ENCODE measurements at regions not wholly inside any gene's neighbourhood (a gene's known extent, or its start where the extent isn't known, plus 50 kb on each side); places are given as distances from the start of the nearest gene placed in this dataset.

GRCh38 chr5:32990593-32991420, 279.7 kb downstream of the NPR3 start:
- DNase-seq: no peak

GRCh38 chr5:32991421-32991815, 280.3 kb downstream of the NPR3 start:
- no peak for DNase-seq

GRCh38 chr5:32996336-32996735, 285.2 kb downstream of the NPR3 start:
- no peak for DNase-seq

GRCh38 chr5:33008751-33009418, 297.8 kb downstream of the NPR3 start:
- no peak for DNase-seq

DNA sequence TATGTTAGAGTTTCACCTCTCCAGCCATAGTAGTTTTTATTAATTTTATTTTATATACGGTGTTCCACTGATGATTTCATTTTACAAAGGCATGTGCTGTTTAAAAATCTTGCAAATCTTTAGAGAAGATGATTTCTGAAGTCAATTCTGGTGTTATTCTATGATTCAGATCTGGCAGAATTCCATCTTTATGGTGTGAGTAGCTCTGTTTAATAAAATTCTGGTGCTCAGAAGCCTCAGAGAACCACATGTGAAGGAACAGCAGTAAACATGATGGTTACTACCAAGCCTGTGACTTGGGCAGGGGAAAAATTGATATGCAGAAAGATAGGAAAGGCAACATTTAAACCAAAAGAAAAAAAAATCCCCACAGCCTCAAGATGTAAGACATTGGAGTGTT, 299.7 kb downstream of the NPR3 start:
- no peak for DNase-seq

DNA sequence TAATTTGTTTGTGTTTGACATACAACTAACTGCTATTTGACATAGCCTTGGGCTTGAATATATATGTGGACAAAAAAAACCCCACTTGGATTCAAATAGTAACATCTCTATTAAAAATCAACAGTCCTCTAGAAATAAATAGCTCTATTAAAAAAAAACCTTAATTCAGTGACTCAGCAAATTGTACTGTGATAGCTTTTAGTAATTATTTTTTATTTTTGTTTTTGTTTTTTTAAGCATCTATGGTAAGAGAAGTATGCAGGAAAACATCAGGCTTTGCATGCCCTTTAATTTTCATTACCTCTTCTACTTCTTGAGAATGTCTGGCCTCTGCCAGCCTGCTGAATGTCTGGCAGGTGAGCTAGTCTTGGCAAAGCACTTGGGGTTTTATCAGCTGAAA, 300.7 kb downstream of the NPR3 start:
- no peak for DNase-seq

- DNase-seq: no peak
Measured at GRCh38 chr5:33023649-33024048, 312.5 kb downstream of the NPR3 start.

GRCh38 chr5:33032271-33033070, 321.4 kb downstream of the NPR3 start:
- DNase-seq: no peak

DNA sequence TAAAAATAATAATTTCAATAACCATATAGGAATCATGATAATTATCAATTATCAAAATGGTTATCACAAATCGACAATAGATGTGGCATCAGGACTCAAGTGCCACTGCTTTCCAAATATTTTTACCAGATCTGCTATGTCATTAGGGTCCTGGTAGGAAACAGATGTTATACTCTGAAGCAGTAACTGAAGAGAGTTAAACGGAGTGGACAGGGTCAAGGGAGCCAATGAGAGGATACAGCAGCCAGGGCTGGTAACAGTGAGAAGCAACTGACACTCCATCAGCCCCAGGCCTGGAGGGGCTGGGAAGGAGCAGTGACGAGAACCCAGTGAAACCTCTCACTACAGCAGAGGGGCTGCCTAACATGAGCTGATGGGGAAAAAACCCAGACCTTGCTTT, 322.4 kb downstream of the NPR3 start:
- no peak for DNase-seq

DNA sequence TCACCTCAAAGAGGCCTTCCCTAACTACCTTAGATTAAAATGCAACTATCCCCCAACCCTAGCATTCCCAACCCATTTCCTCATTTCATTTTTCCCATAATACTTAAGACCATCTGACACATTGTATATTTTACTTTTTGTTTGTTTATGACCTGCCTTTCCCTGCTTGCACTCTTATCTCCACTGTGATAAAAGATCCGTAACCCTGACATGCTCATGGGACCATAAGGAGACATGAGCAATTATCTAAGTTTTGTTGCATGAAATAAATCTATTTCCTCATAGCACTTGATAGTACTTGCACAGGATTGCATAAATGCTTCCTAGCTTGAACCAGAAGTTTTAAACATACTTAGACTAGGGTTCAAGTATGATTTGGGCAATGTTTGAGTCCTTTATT, 323.7 kb downstream of the NPR3 start:
- DNase-seq: no peak

DNA sequence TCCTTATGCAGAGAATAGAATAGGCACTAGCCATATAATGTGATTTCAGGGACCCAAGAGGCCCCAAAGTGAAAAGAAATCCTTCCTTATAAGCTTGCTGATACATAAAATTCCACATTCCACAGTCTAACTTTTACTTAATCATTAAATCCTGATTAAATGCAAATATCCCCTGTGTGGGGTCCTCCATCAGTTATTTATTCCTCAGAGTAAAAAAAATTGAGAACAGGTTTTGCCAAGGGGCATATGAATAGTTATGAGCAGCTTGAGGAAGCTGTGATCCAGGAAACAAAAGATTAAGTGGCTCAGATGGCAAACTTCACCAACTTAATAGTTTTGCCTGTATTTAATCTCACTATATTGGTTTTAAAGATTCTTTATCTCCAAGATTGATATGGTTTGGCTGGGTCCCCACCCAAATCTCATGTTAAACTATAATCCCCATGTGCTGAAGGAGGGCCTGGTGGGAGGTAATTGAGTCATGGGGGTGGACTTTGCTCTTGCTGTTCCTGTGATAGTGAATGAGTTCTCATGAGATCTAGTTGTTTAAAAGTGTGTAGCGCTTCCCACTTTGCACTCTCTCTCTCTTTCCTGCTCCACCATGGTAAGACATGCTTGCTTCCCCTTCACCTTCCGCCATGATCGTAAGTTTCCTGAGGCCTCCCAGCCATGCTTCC, 324.9 kb downstream of the NPR3 start:
- DNase-seq: no peak

GRCh38 chr5:33037076-33037475, 326.0 kb downstream of the NPR3 start:
- DNase-seq: no peak

GRCh38 chr5:33041586-33041985, 330.5 kb downstream of the NPR3 start:
- no peak for DNase-seq

- DNase-seq: no peak
Measured at GRCh38 chr5:33043343-33043997, 332.3 kb downstream of the NPR3 start.

- DNase-seq: no peak
Measured at GRCh38 chr5:33046091-33046490, 335.0 kb downstream of the NPR3 start.

GRCh38 chr5:33048315-33048714, 337.2 kb downstream of the NPR3 start:
- no peak for DNase-seq

DNA sequence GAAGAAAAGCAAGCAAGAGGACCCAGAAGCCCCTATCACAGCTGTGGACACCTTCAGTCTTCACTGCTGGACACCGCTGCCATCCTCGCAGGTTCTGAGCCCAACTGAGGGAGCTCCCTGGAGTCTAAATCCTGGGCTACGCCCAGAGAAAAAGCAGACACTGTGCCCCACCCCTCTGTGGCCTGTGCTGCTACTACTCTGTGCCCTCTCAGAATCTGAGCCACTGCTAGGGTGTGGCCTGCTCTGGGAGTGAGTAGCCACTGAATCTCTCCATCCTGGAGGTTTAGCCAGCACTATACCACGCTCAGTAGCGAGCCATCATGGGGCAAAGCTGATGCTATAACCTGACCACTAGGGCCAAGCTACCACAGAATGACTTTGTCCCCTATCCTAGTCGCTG, 338.2 kb downstream of the NPR3 start:
- no peak for DNase-seq

DNA sequence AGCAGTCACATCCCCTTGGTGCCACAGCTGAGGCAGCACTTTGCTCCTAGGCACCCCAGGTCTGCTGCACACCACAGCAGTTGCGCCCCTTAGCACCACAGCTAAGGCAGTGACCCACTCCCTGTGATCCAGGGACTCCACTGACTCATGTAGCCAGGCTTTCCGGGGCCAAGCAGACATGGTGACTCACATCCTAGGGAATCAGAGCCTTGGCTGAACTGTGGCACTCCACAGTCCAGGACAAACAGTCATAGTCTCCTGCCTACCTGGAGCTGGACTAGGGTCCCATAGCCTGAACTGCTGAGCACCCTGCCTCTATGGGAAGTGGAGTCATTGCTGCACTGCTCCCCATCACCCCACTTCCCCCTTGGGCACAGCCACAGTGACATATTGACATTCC, 338.7 kb downstream of the NPR3 start:
- DNase-seq: no peak

DNA sequence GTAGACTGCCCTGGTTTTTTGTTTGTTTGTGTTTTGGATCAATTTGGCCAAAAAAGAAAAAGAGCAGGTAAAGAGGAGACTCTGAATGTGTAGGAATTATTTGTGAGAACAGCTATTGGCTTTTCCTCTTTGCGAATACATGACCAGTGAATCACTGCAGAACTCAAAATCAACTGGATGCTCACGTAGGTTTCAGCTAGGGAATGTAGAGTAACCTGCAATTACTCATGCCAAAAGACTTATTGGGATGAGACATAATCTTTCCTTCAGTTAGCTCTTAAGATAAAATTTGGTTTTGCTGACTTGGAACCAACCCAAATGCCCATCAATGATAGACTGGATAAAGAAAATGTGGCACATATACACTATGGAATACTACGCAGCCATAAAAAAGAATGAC, 348.0 kb downstream of the NPR3 start:
- no peak for DNase-seq

DNA sequence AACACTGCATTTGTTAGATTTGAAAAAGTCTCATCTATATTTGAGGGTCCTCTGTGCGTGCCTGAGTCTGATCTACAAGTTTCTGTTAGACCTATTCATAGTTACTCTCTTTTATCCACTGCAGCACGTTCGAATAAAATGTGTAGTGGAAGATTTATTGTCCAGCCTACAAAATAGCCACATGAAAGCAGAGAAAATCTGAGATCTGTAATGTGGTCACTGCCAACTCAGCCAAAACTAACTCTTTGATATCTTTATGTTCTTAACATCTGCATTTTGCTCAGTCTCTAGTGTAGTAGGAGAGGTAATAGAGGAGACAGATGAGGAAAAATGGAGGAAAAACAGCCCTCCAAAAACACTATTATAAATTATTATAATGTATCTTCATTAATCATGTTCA, 354.0 kb downstream of the NPR3 start:
- DNase-seq: no peak

GRCh38 chr5:33067291-33067690, 356.2 kb downstream of the NPR3 start:
- no peak for DNase-seq

DNA sequence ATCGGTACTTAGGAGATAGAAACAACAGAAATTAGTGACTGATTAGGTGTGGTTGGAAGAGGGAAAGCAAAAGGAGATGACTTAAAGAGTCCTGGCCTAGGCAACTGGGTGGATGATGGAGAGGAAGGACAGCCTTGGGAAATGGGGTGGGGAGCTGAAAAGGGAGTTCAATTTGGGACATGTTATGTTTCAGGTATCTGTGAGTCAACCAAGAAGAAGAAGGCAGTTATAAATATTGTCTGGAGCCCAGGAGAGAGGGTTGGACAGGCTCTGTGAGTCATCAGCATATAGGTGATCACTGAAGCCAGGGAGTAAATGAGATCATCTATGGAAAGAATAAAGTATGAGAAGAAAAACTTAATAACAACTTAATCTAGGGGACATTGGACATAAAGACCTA, 357.7 kb downstream of the NPR3 start:
- no peak for DNase-seq

All from right lung (tissue), 2 donors.